Activated CD8-positive, alpha-beta memory T cell treated with anti-CD3 and anti-CD28 coated beads, Interleukin-2, amount 50 U/mL, for 24 hours (primary cell): ENCODE measurements at regions not wholly inside any gene's neighbourhood (a gene's known extent, or its start where the extent isn't known, plus 50 kb on each side); places are given as distances from the start of the nearest gene placed in this dataset.

Experiments
- DNase-seq: peaks from one replicate; pipeline ENCODE4 v3.0.0-alpha.2; 2020; ENCODE audit errors: extremely low read depth

DNA sequence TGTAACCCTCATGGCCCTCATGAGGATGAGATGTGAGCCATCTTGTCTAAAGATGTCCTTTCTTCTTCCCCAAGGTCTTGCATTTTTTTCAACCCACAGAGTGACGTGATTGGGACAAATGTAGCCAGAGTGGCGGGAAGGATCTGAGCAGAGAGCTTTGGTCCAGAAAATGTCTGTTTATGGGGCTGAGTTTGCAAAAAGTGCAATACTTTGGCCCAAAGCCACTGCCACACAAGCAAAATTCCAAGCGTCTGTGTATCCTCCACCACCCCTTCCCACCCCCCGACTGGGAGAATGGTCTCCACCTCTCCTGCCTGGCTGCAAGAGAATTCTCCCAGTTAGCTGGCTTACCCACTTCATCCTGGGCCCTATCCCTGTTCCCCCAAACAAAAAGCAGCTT, 246.9 kb upstream of the LRIG1 start:
- DNase-seq = no peak

DNA sequence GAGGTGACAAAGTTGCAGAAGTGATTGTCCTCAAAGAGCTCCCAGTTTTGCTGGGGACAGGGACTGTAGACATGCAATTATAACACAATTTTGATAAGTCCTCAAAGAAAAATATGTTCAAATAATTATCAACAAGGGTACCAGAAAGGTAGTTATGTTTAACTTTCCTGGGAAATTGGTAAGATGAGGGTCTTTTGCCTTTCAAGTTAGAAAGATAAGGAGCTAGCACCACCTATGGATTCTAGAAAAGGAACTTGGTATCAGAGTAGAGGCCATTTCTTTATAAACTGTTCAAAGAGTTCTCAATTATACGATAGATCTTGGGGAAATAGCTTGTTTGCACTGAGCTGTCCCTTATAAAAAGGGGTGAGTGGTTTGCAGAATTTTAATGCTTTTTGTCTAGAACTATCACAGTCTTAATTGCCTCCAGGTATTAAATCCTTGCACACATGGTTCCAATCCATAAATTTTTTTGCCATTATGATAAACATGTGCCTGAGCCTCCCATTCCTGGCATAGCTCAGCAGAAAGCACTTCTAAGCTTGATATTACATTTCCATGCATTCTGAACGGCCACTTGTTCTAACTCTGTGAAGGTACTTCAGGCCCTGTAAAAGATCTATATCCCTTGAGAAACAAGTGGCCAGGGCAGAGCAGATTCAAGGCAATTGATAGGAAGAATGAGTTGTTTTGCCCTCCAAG, 247.5 kb upstream of the LRIG1 start:
- DNase-seq = no peak

DNA sequence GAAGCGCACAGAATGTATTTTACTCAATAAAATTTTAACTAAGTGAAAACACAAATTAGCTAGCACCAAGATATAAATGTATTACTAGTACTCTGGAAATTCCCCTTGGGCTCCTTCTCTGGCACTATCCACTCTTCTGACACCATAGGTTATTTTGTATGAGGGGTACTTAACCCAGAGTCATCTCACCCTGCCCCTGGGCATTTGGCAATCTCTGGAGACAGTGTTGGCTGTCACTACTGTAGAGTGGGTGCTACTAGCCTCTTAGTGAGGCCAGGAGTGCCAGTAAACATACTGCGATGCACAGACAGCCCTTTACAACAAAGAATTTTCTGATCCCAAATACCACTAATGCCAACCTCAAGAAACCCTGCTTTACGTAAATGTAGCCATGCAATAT, 246.3 kb upstream of the KBTBD8 start:
- no peak for DNase-seq

DNA sequence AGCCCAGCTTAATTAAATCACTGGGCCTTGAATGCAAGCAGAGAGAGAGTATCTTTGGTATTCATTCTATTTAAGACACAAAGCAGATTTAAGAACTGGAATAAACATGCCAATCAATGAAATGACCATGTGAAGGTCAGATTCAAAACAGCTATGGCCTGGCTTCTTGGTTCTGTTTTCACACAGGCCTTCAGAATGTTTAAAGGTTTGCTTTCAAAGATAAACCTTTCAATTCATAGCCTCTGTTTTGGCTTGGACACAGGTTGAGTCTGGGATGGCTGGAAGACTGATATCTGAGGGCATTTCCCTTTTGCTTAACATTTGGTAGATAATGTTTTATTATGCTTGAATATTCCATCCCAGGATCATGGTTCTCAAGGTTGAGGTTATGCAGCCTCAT, 244.4 kb upstream of the KBTBD8 start:
- DNase-seq = no peak

DNA sequence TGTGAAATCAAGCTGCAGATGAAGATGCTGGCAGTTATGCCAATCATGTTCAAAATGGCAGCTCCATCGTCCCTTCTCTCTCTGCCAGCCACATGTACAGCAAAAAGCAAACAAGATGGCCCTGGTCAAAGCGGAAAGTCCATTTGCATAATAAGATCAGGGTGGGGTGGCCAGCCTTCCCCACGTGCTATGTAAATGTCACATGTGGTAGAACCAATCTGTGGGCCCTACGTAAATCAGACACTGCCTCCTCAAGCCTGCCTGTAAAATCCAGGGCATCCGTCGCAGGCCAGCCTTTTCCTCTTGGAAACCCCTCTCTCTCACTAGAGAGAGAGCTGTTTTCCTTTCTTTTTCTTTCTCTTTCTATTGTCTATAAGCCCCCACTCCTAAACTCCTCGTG, 243.5 kb upstream of the KBTBD8 start:
- no peak for DNase-seq

DNA sequence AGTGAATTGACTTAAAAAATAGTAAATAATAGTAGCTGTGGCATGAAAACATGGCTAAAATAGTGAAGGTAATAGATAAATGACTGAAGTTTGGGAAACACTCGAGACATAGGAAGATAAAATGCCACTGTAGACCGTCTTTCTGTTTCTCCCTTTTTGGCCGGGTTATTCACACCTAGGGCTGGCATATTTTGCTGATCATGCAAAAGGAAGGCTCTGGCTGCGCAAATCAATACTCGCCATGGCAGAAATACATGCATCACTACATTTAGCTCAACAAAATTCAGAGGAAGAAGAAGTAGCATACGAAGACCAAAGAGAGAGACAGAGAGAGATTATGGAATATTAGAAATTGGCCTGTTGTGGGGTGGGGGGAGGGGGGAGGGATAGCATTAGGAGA, 242.2 kb upstream of the KBTBD8 start:
- no peak for DNase-seq

DNA sequence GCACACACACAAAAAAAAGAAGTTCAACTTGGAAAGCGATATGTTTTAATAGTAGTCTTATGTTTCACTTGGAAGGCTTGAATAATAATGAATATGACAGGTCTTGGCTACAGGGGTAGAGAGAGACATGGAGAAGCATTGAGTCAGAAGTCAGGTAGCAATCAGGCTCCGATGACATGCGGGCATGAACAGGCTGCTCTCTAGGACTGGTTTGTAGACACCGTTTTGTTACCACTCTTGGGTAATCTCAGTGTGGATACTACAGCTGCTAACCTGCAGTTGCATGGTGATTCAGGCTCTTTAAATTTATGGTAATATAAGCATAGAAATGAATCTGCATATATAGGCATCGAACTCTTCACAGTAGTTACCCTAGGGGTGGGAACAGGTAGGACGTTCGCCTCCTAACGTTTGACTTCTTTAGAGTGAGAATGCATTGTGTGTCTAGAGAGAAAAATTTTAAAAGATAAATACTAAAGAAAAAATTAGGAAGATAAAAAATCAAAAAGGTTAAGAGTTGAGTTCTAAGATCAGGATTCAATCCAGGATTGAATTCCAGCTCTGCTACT, 241.6 kb upstream of the KBTBD8 start:
- DNase-seq = no peak

DNA sequence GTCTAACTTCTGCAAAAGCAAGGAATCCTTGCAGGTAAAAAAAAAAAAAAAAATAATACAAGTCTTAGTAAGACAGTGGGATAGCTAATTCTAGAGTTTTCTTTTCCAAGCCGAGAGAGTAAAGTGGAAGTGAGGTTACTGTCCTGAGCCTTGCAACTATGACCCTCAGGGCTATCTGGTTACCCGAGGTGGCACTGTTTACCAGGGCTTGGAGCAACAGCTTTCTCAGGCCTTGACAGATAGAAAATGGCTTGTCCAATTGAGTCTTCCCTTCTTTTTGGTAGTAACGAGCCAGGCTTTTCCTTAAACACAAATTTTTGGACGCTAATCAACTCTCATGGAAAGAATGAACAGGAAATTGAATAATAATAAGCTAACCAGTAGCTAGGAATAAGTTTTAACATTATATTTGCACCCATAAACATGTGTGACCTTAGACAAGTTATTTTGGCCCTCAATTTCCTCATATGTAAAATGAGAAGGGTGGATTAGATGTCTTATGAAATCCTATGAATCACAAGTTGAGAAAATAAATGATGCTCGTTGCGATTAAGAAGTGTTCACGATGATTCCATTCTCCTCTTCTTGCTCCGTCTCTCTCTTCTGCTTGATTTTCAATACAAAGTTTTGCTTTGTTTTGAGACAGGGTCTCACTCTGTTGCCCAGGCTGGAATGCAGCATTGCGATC, 236.9 kb upstream of the KBTBD8 start:
- no peak for DNase-seq

DNA sequence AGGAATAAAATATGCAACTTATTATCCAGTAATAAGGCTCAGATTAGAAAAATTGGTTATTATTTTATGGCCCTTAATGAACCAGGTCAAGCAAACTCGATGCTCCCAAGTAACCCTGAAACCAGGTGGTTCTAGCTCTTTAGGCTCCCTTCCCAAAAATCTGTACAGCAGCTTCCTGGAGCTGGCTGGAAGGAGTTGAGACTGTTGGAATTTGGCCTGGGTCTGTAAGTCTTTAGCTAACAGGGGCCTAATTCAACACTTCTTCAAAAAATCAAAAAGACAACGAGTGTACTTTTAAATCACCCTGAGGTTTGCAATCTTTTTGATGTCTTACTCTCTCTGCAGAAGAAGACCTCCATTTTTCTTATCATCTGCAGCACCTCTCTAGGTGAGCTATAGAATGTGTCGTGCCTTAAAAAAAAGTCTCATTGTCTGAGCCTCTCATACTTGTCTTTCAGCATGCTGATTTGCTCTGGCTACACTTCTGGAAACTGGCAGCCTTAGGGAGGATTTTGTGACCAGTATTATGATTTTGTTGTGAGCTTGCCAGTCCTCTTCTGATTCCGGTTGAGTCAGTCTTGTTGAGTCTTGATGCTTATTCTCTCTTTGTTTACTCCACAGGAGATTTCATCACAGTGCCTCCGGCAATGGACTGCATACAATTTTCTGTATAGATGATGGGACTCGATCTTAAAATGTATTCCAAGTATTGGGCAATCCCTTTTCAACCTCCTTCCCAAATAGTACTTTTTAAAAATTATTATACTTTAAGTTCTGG, 235.0 kb upstream of the KBTBD8 start:
- DNase-seq = no peak

DNA sequence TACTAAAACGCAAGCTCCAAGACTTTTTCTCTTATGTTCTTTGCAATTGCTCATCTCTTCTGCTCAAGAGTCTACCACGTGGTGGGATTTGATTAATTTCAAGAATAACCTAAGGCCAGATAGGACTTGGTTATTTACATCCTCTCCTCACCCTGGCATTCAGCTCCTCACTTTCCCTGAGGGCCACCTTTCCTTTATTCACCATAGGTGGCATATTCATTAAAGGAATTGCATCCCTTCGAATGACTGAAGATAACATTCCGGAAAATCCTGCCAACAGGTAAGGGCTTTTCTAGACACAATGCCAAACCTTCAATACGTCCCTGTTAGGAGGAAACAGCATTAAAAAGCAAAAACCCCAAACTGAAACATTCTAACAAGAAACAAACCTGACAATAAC, 220.0 kb upstream of the KBTBD8 start:
- DNase-seq = no peak

DNA sequence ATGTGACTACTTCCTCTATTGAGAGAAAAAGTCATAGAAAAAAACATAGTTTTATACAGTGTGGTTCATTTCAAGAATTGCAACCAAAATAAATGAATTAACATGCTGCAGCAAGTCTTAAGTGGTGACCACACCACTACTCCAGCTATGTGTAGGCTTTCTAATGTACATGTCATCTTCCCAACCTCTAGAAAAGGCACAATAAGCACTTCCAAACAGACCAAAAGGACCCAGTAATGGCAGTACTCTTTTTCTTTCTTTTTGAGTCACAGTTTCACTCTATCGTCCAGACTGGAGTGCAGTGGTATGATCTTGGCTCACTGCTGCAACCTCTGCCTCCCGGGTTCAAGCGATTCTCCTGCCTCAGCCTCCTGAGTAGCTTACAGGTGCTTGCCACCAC, 219.3 kb upstream of the KBTBD8 start:
- DNase-seq = no peak

DNA sequence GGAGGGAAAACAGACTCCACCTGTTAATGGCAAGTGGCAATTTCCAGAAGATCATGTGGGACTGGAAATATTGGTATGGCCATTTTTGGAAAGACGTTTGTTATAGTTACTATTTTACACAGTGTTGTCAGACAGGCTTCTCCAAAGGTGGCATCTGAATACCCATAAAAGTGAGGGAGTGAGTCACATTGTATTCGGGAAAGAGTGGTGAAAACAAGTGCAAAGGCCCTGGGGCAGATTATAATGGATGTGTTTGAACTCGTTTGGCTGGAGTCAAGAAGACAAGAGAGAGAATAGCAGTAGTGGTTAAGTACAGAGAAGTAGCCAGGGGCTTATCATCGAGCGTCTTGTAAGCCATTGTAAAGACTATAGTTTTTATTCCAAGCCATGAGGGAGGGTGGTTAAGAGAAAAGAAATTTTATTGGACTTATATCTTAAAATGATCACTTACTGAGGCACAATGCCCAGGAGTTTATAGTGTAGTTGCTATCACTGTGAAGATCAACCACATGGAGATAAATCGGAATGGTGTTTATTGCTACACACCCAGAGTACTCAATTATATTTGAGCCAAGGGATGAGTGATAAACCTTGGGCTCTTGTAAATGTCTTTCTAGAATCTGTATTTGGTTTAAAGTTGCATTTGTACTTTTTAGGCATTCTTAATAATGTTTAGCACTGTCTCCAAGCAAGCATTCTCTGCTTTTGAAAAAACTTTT, 212.8 kb upstream of the KBTBD8 start:
- DNase-seq = no peak

DNA sequence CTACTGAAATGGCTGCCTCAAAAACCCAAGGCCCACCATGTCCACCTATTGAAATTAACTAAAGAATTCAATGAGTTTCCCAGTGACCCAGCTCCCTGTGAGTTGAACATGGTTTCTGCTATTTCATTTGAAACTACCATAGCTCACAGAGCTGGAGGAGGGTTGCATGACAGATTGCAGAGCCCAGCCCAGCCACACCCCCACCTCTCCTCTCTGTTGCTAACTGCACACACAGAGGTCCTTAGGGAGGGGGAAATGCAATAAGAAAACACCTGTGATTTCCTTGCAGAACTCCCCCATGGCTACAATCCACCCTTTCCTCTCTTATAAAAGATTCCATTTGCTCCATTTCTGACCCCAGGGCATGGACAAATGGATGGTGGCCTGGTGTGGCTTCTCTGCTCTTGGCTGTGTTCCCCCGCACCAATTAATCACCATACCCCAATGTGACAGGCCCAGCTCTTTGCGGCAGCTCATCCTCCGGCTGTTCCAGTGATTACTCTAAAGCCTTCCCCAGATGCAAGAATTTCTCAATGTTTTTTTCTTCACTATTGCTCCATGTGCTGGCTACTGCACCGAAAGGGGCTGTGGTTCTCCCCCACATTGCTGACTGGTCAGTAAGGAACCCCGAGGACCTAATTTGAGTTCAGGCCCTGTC, 208.4 kb upstream of the KBTBD8 start:
- DNase-seq = no peak

DNA sequence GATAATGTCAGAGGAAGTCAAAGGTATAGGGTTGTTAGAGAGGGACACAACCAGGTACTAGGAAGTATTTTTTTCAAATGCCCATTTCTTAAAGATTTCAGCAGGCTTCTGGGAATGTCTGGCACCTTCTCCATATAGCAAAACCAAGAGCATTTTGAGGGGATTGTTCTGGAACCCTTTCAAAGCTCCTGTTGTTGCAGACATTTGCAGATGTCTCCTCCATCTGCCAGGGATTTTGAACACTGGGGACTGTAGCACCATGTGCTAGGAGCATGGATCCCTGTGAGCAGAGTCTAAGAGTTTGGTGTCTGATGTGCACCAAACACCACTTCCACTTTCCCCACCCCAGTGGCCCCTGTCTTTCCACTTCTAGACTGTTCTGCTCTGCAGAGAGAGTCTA, 206.0 kb upstream of the KBTBD8 start:
- DNase-seq = no peak

DNA sequence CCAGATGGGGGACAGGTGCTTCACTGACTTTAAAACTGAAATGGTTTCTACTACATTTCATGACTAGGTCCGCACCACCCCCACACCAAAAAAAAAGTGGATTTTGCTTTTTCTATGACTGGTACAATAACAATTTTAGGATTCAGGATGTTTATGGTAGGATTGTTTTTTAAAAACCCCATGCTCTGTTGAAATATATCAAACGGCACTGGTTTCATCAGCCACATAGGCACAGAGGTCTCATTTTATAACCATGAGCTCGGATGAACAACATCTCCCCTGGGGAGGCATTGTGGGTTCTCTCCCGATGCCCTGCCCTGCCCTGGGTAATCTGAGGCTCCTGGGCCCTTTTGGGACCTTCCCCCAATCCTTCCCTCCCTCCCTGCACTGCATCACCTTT, 202.7 kb upstream of the KBTBD8 start:
- no peak for DNase-seq

DNA sequence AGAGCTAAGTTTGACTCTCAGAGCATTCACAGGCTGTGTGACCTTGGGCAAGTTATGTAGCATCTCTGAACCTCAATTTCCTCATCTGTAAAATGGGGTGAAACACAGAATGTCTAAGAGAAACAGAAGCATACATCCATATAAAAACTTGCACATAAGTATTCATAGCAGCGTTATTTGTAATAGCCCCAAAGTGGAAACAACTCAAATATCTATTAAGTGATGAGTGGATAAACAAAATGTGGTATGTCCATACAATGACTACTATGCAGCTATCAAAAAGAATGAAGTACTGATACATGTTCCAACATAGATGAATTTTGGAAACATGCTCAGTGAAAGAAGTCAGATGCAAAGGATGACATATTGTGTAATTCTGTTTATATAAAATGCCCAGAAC, 201.8 kb upstream of the KBTBD8 start:
- DNase-seq = no peak

DNA sequence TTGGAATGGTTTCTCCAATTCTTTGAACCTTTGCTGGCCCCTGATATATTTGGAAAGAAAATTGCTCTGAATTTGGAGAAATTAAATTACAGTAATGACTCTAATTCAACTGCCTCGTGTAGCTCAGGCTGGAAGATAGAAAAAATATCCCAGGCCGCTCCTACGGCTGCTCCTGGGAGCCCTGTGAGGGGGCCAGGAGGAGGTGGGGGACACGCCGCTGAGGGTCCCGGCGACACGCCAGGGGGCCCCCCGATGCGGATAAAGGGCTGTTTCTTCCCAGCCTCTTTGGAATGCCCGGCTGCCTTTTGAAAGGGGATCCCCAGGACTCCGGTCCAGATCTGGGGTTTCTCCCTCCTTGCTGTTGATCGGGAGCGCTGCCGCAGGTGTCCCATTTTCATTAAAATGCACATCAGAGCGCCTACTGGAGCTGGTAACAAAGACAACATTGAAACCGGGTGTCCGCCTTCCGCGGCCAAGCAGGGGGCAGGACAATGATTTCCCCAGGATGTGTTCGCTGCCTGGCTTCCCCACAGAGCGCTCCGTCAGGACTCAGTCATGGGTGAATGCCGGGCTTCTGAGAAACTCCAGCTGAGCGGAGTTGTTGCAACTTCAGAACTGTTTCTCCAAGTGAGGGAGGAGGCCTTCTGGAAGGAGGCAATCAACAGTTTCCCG, 200.1 kb upstream of the KBTBD8 start:
- DNase-seq = no peak

DNA sequence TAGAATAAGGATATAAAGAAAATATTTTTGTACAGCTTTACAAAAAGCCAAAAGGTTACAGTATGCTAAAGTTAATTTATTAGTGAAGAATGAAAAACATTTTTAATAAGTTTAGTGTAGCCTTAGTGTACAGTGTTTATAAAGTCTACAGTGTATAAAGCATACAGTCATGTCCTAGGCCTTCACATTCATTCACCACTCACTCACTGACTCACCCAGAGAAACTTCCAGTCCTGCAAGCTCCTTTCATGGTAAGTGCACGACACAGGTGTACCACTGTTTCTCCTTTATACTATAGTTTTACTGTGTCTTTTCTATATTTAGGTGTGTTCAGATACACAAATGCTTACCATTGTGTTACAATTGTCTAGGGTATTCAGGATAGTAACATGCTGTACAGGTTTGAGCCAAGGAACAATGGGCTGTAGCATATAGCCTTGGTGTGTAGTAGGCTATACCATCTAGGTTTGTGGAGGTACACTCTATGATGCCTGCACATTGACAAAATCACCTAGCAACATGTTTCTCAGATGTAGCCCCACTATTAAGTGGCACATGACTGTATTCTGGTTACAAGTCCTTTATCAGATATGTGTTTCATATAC, 197.1 kb upstream of the KBTBD8 start:
- no peak for DNase-seq

DNA sequence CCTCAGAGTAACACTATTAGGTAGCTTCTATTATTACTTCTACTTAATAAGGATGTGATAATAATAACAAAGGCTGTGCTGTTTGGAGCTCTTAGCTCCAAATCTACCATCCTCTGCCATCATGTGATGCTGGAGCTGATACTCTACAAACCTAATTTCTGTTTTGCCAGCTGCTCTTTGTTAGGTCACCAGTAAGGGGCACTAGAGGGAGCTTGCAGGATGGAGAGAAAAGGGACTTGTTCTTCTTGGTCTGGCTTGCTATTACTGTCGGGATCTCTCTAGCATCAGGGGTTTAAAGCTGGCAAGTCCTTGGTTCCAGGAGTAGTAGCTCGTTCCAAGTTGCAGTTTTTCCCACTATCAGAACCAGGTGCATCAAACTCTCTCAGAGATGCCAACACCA, 194.9 kb upstream of the KBTBD8 start:
- no peak for DNase-seq
